ENCODE measurements at regions not wholly inside any gene's neighbourhood (a gene's known extent, or its start where the extent isn't known, plus 50 kb on each side); places are given as distances from the start of the nearest gene placed in this dataset.

- DNase-seq = no peak
Observed at GRCh38 chr11:91404344-91404743, 820.3 kb upstream of the FAT3 start.

GRCh38 chr11:91397134-91397468 is 827.5 kb upstream of the FAT3 start:
- no peak for DNase-seq

GRCh38 chr11:91396236-91397133 is 828.1 kb upstream of the FAT3 start:
- no peak for DNase-seq

- no peak for DNase-seq
Observed at GRCh38 chr11:91394727-91395414, 829.7 kb upstream of the FAT3 start.

- DNase-seq = no peak
Observed at GRCh38 chr11:91394073-91394726, 830.4 kb upstream of the FAT3 start.

- DNase-seq = no peak
Observed at GRCh38 chr11:91382946-91383345, 841.7 kb upstream of the FAT3 start.

- DNase-seq = no peak
Observed at GRCh38 chr11:91374794-91375193, 849.8 kb upstream of the FAT3 start.

- DNase-seq = no peak
Observed at GRCh38 chr11:91373497-91373896, 851.1 kb upstream of the FAT3 start.

- no peak for DNase-seq
Observed at GRCh38 chr11:91366816-91367215, 857.8 kb upstream of the FAT3 start.

GRCh38 chr11:91365986-91366585 is 858.5 kb upstream of the FAT3 start:
- DNase-seq = no peak

GRCh38 chr11:91350931-91351330 is 873.7 kb upstream of the FAT3 start:
- DNase-seq = no peak

GRCh38 chr11:91326751-91327150 is 897.9 kb upstream of the FAT3 start:
- no peak for DNase-seq

GRCh38 chr11:91326280-91326679 is 898.3 kb upstream of the FAT3 start:
- DNase-seq = no peak

GRCh38 chr11:91314521-91314920 is 910.1 kb upstream of the FAT3 start:
- no peak for DNase-seq

- DNase-seq = no peak
Observed at GRCh38 chr11:91312541-91312940, 912.1 kb upstream of the FAT3 start.

- DNase-seq = no peak
Observed at GRCh38 chr11:91310085-91310484, 914.5 kb upstream of the FAT3 start.

GRCh38 chr11:91308069-91308468 is 916.5 kb upstream of the FAT3 start:
- DNase-seq = no peak

- no peak for DNase-seq
Observed at GRCh38 chr11:91305402-91305801, 919.2 kb upstream of the FAT3 start.

GRCh38 chr11:91303749-91304148 is 920.9 kb upstream of the FAT3 start:
- no peak for DNase-seq

GRCh38 chr11:91299980-91300379 is 924.6 kb upstream of the FAT3 start:
- DNase-seq = no peak

- DNase-seq = no peak
Observed at GRCh38 chr11:91296629-91297028, 928.0 kb upstream of the FAT3 start.

GRCh38 chr11:91295591-91295990 is 929.0 kb upstream of the FAT3 start:
- DNase-seq = no peak

- no peak for DNase-seq
Observed at GRCh38 chr11:91293119-91293518, 931.5 kb upstream of the FAT3 start.

GRCh38 chr11:91272089-91272488 is 952.5 kb upstream of the FAT3 start:
- DNase-seq = no peak
